ENCODE measurements at regions not wholly inside any gene's neighbourhood (a gene's known extent, or its start where the extent isn't known, plus 50 kb on each side); places are given as distances from the start of the nearest gene placed in this dataset.

- ATAC-seq: no peak
Measured at GRCh38 chr2:201969241-201969937, 64.3 kb upstream of the FZD7 start.

- ATAC-seq: no peak
Measured at GRCh38 chr2:201969938-201970785, 63.5 kb upstream of the FZD7 start.

GRCh38 chr2:201970786-201971108 is 62.9 kb upstream of the FZD7 start:
- ATAC-seq: no peak

- no peak for ATAC-seq
Measured at GRCh38 chr2:201971531-201972228, 62.0 kb upstream of the FZD7 start.

GRCh38 chr2:201972621-201973255 is 60.9 kb upstream of the FZD7 start:
- ATAC-seq: no peak

- no peak for ATAC-seq
Measured at GRCh38 chr2:201973305-201973928, 60.2 kb upstream of the FZD7 start.

- no peak for ATAC-seq
Measured at GRCh38 chr2:201974171-201975100, 59.2 kb upstream of the FZD7 start.

- ATAC-seq: no peak
Measured at GRCh38 chr2:201975434-201975833, 58.2 kb upstream of the FZD7 start.

- no peak for ATAC-seq
Measured at GRCh38 chr2:201975964-201976612, 57.6 kb upstream of the FZD7 start.

- ATAC-seq: no peak
Measured at GRCh38 chr2:201977651-201978050, 56.0 kb upstream of the FZD7 start.

GRCh38 chr2:201978333-201978732 is 55.3 kb upstream of the FZD7 start:
- no peak for ATAC-seq

- ATAC-seq: no peak
Measured at GRCh38 chr2:201978986-201979385, 54.7 kb upstream of the FZD7 start.

GRCh38 chr2:201980389-201980821 is 53.2 kb upstream of the FZD7 start:
- ATAC-seq: no peak

GRCh38 chr2:201980946-201981345 is 52.7 kb upstream of the FZD7 start:
- no peak for ATAC-seq

GRCh38 chr2:201983174-201983573 is 50.5 kb upstream of the FZD7 start:
- ATAC-seq: no peak

GRCh38 chr2:201983800-201984199 is 49.9 kb upstream of the FZD7 start:
- ATAC-seq: no peak
